PC-3 (cell line): ENCODE measurements at regions not wholly inside any gene's neighbourhood (a gene's known extent, or its start where the extent isn't known, plus 50 kb on each side); places are given as distances from the start of the nearest gene placed in this dataset.

Experiments used
- ATAC-seq: fragments of 200-7000 bp; cut with Tn5 transposase; 2 replicates; pipeline ENCODE4 v1.9.1; 2020; ENCODE audit warnings: mild to moderate bottlenecking, moderate library complexity
- BruUV-seq: library from RNA; stranded (reverse); fragments of 400-500 nt; replicated peaks from 2 replicates; lab custom pipeline; 2021; lab: Mats Ljungman, UMichigan
- CTCF ChIA-PET: fragments of 300-600 bp; sonication (Branson Sonifier 250); formaldehyde crosslinking; loops from one replicate; lab custom pipeline; 2022; ENCODE audit warnings: antibody characterized with exemption; lab: Charles Lee
- POLR2A ChIA-PET: fragments of 300-600 bp; sonication (Branson Sonifier 250); formaldehyde crosslinking; loops from one replicate; lab custom pipeline; 2022; ENCODE audit warnings: antibody characterized with exemption; ENCODE audit not compliant: unreplicated experiment; lab: Charles Lee
- DNase-seq: peaks from one replicate; pipeline ENCODE4 v3.0.0-alpha.2; 2015
- H2AFZ ChIP-seq: fragments of 300-600 bp; sonication (generic); 2 replicates; pipeline ENCODE4 v1.6.0; 2016; ENCODE audit warnings: antibody characterized with exemption, low read length
- H3F3A ChIP-seq: fragments of 300-600 bp; sonication (generic); one replicate; pipeline ENCODE4 v1.6.0; 2017; ENCODE audit warnings: antibody characterized with exemption, low read length, control low read depth, mild to moderate bottlenecking; ENCODE audit not compliant: unreplicated experiment
- H3K27ac ChIP-seq: fragments of 300-600 bp; sonication (generic); 2 replicates; pipeline ENCODE4 v1.5.1; 2016; ENCODE audit warnings: mild to moderate bottlenecking, low read length
- H3K27me3 ChIP-seq: fragments of 300-600 bp; sonication (generic); 2 replicates; pipeline ENCODE4 v1.6.1; 2016; ENCODE audit warnings: low read length, mixed read lengths
- H3K36me3 ChIP-seq: fragments of 300-600 bp; sonication (generic); 2 replicates; pipeline ENCODE4 v1.6.1; 2016; ENCODE audit warnings: low read depth, mixed run types, low read length, mixed read lengths
- H3K4me1 ChIP-seq: fragments of 300-600 bp; sonication (generic); 2 replicates; pipeline ENCODE4 v1.5.1; 2016; ENCODE audit warnings: low read length; ENCODE audit not compliant: insufficient read depth
- H3K4me2 ChIP-seq: fragments of 300-600 bp; sonication (generic); 2 replicates; pipeline ENCODE4 v1.6.0; 2016; ENCODE audit warnings: low read length
- H3K4me3 ChIP-seq: fragments of 300-600 bp; sonication (generic); 2 replicates; pipeline ENCODE4 v1.5.1; 2016; ENCODE audit warnings: mild to moderate bottlenecking, low read length, mixed read lengths
- H3K79me2 ChIP-seq: fragments of 300-600 bp; sonication (generic); 2 replicates; pipeline ENCODE4 v1.6.1; 2017; ENCODE audit warnings: low read length, mixed read lengths
- H3K9ac ChIP-seq: fragments of 300-600 bp; sonication (generic); 2 replicates; pipeline ENCODE4 v1.6.0; 2016; ENCODE audit warnings: mild to moderate bottlenecking, low read length
- H3K9me2 ChIP-seq: fragments of 300-600 bp; sonication (generic); replicated peaks from 2 replicates; pipeline ENCODE4 v1.6.1; 2016; ENCODE audit warnings: mixed run types, low read length, mixed read lengths
- H3K9me3 ChIP-seq: fragments of 300-600 bp; sonication (generic); 2 replicates; pipeline ENCODE4 v1.6.1; 2016; ENCODE audit warnings: low read length, mixed read lengths
- H4K20me1 ChIP-seq: fragments of 300-600 bp; sonication (generic); 2 replicates; pipeline ENCODE4 v1.6.1; 2016; ENCODE audit warnings: low read length, mixed read lengths
- EZH2 ChIP-seq: fragments of 300-600 bp; sonication (generic); IDR thresholded peaks from one replicate; pipeline ENCODE4 v1.6.1; 2017; ENCODE audit warnings: antibody characterized with exemption, mild to moderate bottlenecking, low read length; ENCODE audit not compliant: unreplicated experiment
- EZH2phosphoT487 ChIP-seq: fragments of 300-600 bp; sonication (generic); IDR thresholded peaks from 2 replicates; pipeline ENCODE4 v1.6.1; 2018; ENCODE audit warnings: mild to moderate bottlenecking, antibody characterized with exemption, low read length, borderline replicate concordance
- intact Hi-C: fragments of 100-400 bp; cut with micrococcal nuclease; formaldehyde crosslinking; loops from 2 replicates; pipeline ENCODE4 v1.9.0; 2023
- TF ChIP-seq, protein P1 (sequence below): fragments of 300-600 bp; sonication (generic); conservative IDR thresholded peaks from 2 replicates; pipeline ENCODE4 v1.5.1; 2017; ENCODE audit warnings: antibody characterized with exemption, low read depth, mild to moderate bottlenecking, low read length

DNA sequence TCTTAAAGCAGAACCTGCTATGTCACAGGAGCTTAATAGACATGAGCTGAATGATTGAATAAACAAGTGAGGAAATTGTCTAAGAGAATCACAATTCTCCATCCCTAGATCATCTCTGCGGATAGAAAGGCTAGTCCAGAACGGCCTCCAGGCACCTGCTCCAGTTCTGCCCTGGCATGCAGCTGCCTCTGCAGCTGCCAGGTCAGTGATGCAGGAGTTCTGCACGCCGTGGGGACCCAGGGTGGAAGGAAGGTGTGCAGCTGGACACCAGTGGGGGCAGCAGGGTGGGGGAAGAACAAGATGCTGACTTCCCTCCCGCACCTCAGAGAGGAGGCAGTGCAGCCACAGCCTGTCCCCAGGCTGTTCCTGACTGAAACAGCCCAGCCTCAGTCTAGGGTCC lies 192.1 kb upstream of the NCAM1 start:
- ATAC-seq (no peak), DNase-seq (no peak)
- TF ChIP-seq, protein P1, sequence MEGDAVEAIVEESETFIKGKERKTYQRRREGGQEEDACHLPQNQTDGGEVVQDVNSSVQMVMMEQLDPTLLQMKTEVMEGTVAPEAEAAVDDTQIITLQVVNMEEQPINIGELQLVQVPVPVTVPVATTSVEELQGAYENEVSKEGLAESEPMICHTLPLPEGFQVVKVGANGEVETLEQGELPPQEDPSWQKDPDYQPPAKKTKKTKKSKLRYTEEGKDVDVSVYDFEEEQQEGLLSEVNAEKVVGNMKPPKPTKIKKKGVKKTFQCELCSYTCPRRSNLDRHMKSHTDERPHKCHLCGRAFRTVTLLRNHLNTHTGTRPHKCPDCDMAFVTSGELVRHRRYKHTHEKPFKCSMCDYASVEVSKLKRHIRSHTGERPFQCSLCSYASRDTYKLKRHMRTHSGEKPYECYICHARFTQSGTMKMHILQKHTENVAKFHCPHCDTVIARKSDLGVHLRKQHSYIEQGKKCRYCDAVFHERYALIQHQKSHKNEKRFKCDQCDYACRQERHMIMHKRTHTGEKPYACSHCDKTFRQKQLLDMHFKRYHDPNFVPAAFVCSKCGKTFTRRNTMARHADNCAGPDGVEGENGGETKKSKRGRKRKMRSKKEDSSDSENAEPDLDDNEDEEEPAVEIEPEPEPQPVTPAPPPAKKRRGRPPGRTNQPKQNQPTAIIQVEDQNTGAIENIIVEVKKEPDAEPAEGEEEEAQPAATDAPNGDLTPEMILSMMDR = no peak
- no peak for TF ChIP-seq EZH2phosphoT487
- no peak for TF ChIP-seq EZH2
- Histone ChIP-seq H3K4me2 (no peak overlapping the region), H4K20me1 (no peaks in the 10 kb centered on the region), H3K9me2 (no peaks in the 10 kb centered on the region), H3K9ac (no peak overlapping the region), H3K36me3 (no peaks in the 10 kb centered on the region), H3K4me1 (no peaks in the 10 kb centered on the region), H3K27ac (no peak overlapping the region), H2AFZ (no peak overlapping the region), H3K27me3 (peaks cover 13% of the 10 kb centered on the region; the same call in 1 of the 2 replicates), H3K9me3 (no peaks in the 10 kb centered on the region), H3K4me3 (no peak overlapping the region), H3K79me2 (no peaks in the 10 kb centered on the region), H3F3A (no peaks in the 10 kb centered on the region)
- intact Hi-C loops = no loop called here
- POLR2A ChIA-PET = no interaction called here
- no TSS peak for BruUV-seq
- CTCF ChIA-PET = no interaction called here

DNA sequence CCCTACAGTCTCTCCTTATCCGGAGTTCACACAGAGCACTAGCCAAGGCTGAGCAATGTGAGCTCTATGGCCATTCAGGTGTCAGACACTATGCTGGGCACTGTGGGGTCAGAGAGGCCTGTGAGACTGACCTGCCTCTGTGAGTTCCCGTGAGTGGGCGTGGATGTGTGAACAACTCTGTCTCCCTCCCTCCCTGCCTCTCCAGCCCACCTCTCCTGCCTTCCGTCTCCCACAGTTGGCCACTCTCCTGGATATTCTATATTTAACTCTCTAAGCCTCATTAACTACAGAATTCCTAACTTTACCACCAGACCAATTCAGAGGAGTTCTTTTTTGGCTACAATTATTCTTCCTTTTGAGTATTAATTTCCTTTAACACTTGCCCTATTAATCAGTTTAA lies 191.6 kb upstream of the NCAM1 start:
- Histone ChIP-seq H3F3A (no peaks in the 10 kb centered on the region), H3K9me2 (no peaks in the 10 kb centered on the region), H3K27ac (no peak overlapping the region), H3K27me3 (peaks cover 13% of the 10 kb centered on the region; the same call in 1 of the 2 replicates), H3K4me3 (no peak overlapping the region), H2AFZ (no peak overlapping the region), H3K9me3 (no peaks in the 10 kb centered on the region), H4K20me1 (no peaks in the 10 kb centered on the region), H3K4me1 (no peaks in the 10 kb centered on the region), H3K9ac (no peak overlapping the region), H3K36me3 (no peaks in the 10 kb centered on the region), H3K79me2 (no peaks in the 10 kb centered on the region), H3K4me2 (no peak overlapping the region)
- intact Hi-C loops = no loop called here
- ATAC-seq (no peak), DNase-seq (no peak)
- BruUV-seq = no TSS peak
- ChIA-PET POLR2A (no interaction called here), CTCF (interaction anchor here (0.5 kb wide), 1 partner anchor 178 kb away, joined by 3 read pairs; no protein-coding TSS in a partner anchor)
- TF ChIP-seq, protein P1 = no peak
- no peak for TF ChIP-seq EZH2phosphoT487
- TF ChIP-seq EZH2 = no peak

DNA sequence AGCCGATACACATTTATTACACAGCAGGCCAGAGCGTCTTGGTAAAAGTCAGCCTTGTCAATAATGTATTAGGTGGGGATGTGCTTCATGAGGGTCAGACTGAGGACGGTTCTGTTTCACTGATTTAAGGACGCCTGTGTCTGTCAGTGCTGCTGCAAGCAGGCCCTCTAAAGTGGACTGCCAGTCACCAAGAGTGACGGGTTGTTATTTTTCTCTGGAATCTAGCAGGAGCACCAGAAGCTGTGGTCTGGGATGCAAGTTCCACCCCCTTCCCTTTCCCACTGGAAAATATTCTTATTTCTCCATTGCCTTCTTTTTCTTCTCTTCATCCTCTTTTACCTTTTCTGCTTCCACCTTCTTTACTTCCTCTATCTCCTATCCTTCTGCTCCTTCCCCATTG lies 191.2 kb upstream of the NCAM1 start:
- POLR2A ChIA-PET = no interaction called here
- no peak for ATAC-seq

More for the DNA sequence above, 191.2 kb upstream of the NCAM1 start:
- Histone ChIP-seq H3K36me3 (no peaks in the 10 kb centered on the region), H3K79me2 (no peaks in the 10 kb centered on the region), H3K4me3 (no peak overlapping the region), H3K9me2 (no peaks in the 10 kb centered on the region), H3K4me2 (no peak overlapping the region), H3K27me3 (peaks cover 13% of the 10 kb centered on the region; the same call in 1 of the 2 replicates), H3K9ac (no peak overlapping the region), H4K20me1 (no peaks in the 10 kb centered on the region), H2AFZ (no peak overlapping the region), H3K27ac (no peak overlapping the region), H3F3A (no peaks in the 10 kb centered on the region), H3K9me3 (no peaks in the 10 kb centered on the region), H3K4me1 (no peaks in the 10 kb centered on the region)
- intact Hi-C loops = no loop called here
- DNase-seq = no peak
- TF ChIP-seq EZH2phosphoT487 (no peak), EZH2 (no peak)
- TF ChIP-seq, protein P1 = no peak
- no TSS peak for BruUV-seq
- CTCF ChIA-PET = interaction anchor here (0.5 kb wide), 1 partner anchor 178 kb away, joined by 3 read pairs; no protein-coding TSS in a partner anchor
